ENCODE measurements at regions not wholly inside any gene's neighbourhood (a gene's known extent, or its start where the extent isn't known, plus 50 kb on each side); places are given as distances from the start of the nearest gene placed in this dataset.

DNA sequence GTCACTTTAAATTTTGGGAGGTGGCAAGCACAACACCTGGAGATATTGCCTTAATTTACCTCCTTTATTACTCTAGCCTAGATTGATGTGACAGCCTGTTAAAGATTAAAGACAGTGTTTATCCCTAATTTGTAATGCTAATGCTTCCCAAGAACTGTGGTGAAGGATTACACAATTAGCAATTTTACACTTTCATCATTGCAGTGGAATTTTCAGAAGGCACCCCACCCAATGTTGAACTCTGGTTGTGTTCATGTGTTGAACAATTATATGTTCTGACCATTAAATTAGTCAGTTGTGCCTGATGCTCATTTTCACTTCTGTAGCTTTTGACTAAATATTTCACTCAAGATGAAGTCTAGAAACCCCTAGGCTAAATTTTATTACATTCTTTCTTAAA lies 317.1 kb upstream of the CWC22 start:
- TF ChIP-seq, protein P1, sequence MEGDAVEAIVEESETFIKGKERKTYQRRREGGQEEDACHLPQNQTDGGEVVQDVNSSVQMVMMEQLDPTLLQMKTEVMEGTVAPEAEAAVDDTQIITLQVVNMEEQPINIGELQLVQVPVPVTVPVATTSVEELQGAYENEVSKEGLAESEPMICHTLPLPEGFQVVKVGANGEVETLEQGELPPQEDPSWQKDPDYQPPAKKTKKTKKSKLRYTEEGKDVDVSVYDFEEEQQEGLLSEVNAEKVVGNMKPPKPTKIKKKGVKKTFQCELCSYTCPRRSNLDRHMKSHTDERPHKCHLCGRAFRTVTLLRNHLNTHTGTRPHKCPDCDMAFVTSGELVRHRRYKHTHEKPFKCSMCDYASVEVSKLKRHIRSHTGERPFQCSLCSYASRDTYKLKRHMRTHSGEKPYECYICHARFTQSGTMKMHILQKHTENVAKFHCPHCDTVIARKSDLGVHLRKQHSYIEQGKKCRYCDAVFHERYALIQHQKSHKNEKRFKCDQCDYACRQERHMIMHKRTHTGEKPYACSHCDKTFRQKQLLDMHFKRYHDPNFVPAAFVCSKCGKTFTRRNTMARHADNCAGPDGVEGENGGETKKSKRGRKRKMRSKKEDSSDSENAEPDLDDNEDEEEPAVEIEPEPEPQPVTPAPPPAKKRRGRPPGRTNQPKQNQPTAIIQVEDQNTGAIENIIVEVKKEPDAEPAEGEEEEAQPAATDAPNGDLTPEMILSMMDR (IDR thresholded peaks at IDR 0.05) = no peak
- TF ChIP-seq POLR2AphosphoS5 (IDR thresholded peaks at IDR 0.05; ENCODE audit: low read depth, low read length) (no peak), SIN3A (IDR thresholded peaks at IDR 0.05; ENCODE audit: borderline replicate concordance, insufficient read depth, low read depth, low read length) (no peak)
- TF ChIP-seq, protein P2, sequence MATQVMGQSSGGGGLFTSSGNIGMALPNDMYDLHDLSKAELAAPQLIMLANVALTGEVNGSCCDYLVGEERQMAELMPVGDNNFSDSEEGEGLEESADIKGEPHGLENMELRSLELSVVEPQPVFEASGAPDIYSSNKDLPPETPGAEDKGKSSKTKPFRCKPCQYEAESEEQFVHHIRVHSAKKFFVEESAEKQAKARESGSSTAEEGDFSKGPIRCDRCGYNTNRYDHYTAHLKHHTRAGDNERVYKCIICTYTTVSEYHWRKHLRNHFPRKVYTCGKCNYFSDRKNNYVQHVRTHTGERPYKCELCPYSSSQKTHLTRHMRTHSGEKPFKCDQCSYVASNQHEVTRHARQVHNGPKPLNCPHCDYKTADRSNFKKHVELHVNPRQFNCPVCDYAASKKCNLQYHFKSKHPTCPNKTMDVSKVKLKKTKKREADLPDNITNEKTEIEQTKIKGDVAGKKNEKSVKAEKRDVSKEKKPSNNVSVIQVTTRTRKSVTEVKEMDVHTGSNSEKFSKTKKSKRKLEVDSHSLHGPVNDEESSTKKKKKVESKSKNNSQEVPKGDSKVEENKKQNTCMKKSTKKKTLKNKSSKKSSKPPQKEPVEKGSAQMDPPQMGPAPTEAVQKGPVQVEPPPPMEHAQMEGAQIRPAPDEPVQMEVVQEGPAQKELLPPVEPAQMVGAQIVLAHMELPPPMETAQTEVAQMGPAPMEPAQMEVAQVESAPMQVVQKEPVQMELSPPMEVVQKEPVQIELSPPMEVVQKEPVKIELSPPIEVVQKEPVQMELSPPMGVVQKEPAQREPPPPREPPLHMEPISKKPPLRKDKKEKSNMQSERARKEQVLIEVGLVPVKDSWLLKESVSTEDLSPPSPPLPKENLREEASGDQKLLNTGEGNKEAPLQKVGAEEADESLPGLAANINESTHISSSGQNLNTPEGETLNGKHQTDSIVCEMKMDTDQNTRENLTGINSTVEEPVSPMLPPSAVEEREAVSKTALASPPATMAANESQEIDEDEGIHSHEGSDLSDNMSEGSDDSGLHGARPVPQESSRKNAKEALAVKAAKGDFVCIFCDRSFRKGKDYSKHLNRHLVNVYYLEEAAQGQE (IDR thresholded peaks at IDR 0.05; ENCODE audit: insufficient read depth in 1 of 2, low read depth in 2 of 2, low read length in 1 of 2) = no peak
